Brain microvascular endothelial cell (primary cell): ENCODE measurements at regions not wholly inside any gene's neighbourhood (a gene's known extent, or its start where the extent isn't known, plus 50 kb on each side); places are given as distances from the start of the nearest gene placed in this dataset.

Experiments
- DNase-seq: peaks from one replicate; pipeline ENCODE4 v3.0.0-alpha.2; 2020
- H3K27ac ChIP-seq: fragments of 250-450 bp; sonication (Bioruptor Pico); 2 replicates; pipeline ENCODE4 v1.5.1; 2020; ENCODE audit warnings: mild to moderate bottlenecking, moderate library complexity
- H3K27me3 ChIP-seq: fragments of 250-450 bp; sonication (Bioruptor Pico); replicated peaks from 2 replicates; pipeline ENCODE4 v1.5.1; 2020; ENCODE audit warnings: mild to moderate bottlenecking
- H3K36me3 ChIP-seq: fragments of 250-450 bp; sonication (Bioruptor Pico); replicated peaks from 2 replicates; pipeline ENCODE4 v1.5.1; 2020; ENCODE audit warnings: mild to moderate bottlenecking
- H3K4me3 ChIP-seq: 2 replicates; pipeline ENCODE4 v1.5.1; 2011; ENCODE audit warnings: low read depth, mild to moderate bottlenecking, control low read depth, low read length, moderate library complexity
- in situ Hi-C: cut with HindIII; loops from 2 replicates; pipeline ENCODE4 v1.10.0; 2017; ENCODE audit warnings: low sequenced_read_pairs, low pct_ligation_motif_present
- TF ChIP-seq, protein P1 (sequence below): IDR thresholded peaks from 2 replicates; pipeline ENCODE4 v1.5.1; 2011; ENCODE audit warnings: low read depth, mild to moderate bottlenecking, moderate library complexity, low read length, control low read depth, inconsistent platforms; ENCODE audit errors: missing control alignments

DNA sequence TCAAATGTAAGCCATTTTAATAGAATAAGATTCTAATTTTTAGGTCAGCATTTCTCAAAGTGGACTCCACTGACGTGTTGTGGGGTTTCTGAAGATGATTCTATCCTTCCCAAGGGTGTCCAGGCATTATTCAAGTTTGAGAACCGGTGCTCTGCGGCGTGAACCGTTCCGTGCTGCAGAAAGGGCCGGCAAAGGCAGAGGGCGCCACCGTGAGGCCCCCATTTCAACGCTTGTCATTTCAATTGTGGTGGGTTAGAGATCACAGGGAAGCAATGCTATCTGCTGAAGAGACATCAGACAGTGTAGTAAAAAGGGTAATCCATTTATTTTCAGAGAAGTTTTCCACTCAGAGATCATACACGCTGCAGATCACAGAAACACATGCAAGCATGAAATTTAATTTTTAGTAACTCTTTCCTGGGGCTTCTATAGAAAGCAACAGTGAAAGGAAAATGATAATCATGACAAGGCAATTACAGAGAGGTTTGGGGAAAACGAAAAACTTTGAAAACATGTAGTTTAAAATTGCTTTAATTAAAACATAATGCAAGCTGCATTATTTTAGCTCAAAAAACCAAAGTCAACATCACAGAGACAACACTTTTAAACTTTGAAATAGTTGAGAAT is 201.7 kb downstream of the EXOC5 start:
- Histone ChIP-seq H3K36me3 (no peaks in the 10 kb centered on the region), H3K27me3 (no peaks in the 10 kb centered on the region), H3K4me3 (no peak overlapping the region), H3K27ac (no peak overlapping the region)
- TF ChIP-seq, protein P1, sequence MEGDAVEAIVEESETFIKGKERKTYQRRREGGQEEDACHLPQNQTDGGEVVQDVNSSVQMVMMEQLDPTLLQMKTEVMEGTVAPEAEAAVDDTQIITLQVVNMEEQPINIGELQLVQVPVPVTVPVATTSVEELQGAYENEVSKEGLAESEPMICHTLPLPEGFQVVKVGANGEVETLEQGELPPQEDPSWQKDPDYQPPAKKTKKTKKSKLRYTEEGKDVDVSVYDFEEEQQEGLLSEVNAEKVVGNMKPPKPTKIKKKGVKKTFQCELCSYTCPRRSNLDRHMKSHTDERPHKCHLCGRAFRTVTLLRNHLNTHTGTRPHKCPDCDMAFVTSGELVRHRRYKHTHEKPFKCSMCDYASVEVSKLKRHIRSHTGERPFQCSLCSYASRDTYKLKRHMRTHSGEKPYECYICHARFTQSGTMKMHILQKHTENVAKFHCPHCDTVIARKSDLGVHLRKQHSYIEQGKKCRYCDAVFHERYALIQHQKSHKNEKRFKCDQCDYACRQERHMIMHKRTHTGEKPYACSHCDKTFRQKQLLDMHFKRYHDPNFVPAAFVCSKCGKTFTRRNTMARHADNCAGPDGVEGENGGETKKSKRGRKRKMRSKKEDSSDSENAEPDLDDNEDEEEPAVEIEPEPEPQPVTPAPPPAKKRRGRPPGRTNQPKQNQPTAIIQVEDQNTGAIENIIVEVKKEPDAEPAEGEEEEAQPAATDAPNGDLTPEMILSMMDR: peak; percentile 75
- in situ Hi-C loops: no loop called here
- DNase-seq: peak; percentile 14

- DNase-seq: no peak
- H3K27me3 ChIP-seq: no peaks in the 10 kb centered on the region
- TF ChIP-seq, protein P1: no peak
These were observed 202.2 kb downstream of the EXOC5 start for GRCh38 chr14:57066463-57066862.

GRCh38 chr14:57061009-57061711 is 207.5 kb downstream of the EXOC5 start:
- in situ Hi-C loops: no loop called here
- no peak for DNase-seq

More at GRCh38 chr14:57066463-57066862, 202.2 kb downstream of the EXOC5 start:
- Histone ChIP-seq H3K36me3 (no peaks in the 10 kb centered on the region), H3K27ac (no peak overlapping the region), H3K4me3 (no peak overlapping the region)
- in situ Hi-C loops: no loop called here

GRCh38 chr14:57060276-57060955 is 208.3 kb downstream of the EXOC5 start:
- Histone ChIP-seq H3K36me3 (no peaks in the 10 kb centered on the region), H3K27me3 (no peaks in the 10 kb centered on the region), H3K4me3 (no peak overlapping the region), H3K27ac (no peak overlapping the region)
- in situ Hi-C loops: no loop called here
- no peak for DNase-seq
- TF ChIP-seq, protein P1: no peak

More at GRCh38 chr14:57061009-57061711, 207.5 kb downstream of the EXOC5 start:
- Histone ChIP-seq H3K27ac (no peak overlapping the region), H3K36me3 (no peaks in the 10 kb centered on the region), H3K27me3 (no peaks in the 10 kb centered on the region), H3K4me3 (no peak overlapping the region)
- TF ChIP-seq, protein P1: no peak

DNA sequence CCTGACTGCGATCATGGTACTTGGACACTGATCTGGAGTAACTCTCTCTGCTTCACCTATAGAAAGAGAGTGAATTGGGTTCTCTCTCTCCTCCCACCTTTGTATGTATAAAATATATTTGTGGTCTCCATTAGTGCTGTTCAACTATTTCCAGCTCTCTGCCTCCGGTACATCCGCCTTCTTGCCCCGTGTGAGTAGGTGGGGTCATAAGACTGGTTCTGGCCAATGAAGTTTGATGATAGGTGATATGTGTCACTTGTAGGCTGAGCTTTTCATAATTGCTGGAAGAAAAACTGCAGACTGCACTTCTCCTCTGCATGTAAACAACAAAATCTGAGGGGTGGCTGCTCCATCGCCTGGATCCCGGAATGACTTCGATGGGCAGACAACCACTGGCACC is 210.4 kb downstream of the EXOC5 start:
- TF ChIP-seq, protein P1: no peak
- no peaks in the 10 kb centered on the region for H3K36me3 ChIP-seq
- in situ Hi-C loops: no loop called here

More for the DNA sequence above, 210.4 kb downstream of the EXOC5 start:
- H3K27me3 ChIP-seq: no peaks in the 10 kb centered on the region
- DNase-seq: no peak
- H3K27ac ChIP-seq: no peak overlapping the region
- H3K4me3 ChIP-seq: no peak overlapping the region
